HEK293T (cell line): ENCODE measurements at regions not wholly inside any gene's neighbourhood (a gene's known extent, or its start where the extent isn't known, plus 50 kb on each side); places are given as distances from the start of the nearest gene placed in this dataset.

Source experiments
- FOXK2 ChIP-seq: fragments of 450-650 bp; IDR thresholded peaks from 2 replicates; pipeline ENCODE4 v1.6.1; 2016; ENCODE audit warnings: mild to moderate bottlenecking
- FOXM1 ChIP-seq: fragments of 450-650 bp; IDR thresholded peaks from 2 replicates; pipeline ENCODE4 v1.6.1; 2017; ENCODE audit warnings: mild to moderate bottlenecking, borderline replicate concordance
- LEF1 ChIP-seq: fragments of 450-650 bp; IDR thresholded peaks from 2 replicates; pipeline ENCODE4 v1.6.1; 2017; ENCODE audit warnings: mild to moderate bottlenecking, borderline replicate concordance
- SP1 ChIP-seq: fragments of 450-650 bp; IDR thresholded peaks from 2 replicates; pipeline ENCODE4 v1.6.1; 2017
- SUZ12 ChIP-seq: fragments of 450-650 bp; IDR thresholded peaks from 2 replicates; pipeline ENCODE4 v1.6.1; 2016; ENCODE audit warnings: mild to moderate bottlenecking

DNA sequence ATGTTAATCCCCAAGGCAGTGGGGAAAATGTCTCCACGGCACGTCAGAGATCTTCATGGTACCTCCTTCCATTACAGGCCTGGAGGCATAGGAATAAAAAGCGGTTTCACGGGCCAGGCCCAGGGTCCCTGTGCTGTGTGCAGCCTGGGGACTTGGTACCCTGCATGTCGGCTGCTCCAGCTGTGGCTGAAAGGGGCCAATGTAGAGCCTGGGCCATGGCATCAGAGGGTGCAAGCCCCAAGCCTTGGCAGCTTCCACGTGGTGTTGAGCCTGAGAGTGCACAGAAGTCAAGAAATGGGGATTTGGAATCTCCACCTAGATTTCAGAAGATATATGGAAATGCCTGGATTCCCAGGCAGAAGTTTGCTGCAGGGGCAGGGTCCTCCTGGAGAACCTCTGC, 508.9 kb upstream of the COX7C start:
- TF ChIP-seq LEF1 = no peak
- no peak for TF ChIP-seq FOXK2
- TF ChIP-seq SP1 = no peak
- TF ChIP-seq SUZ12 = no peak
- TF ChIP-seq FOXM1 = no peak
